ENCODE measurements at regions not wholly inside any gene's neighbourhood (a gene's known extent, or its start where the extent isn't known, plus 50 kb on each side); places are given as distances from the start of the nearest gene placed in this dataset.

DNA sequence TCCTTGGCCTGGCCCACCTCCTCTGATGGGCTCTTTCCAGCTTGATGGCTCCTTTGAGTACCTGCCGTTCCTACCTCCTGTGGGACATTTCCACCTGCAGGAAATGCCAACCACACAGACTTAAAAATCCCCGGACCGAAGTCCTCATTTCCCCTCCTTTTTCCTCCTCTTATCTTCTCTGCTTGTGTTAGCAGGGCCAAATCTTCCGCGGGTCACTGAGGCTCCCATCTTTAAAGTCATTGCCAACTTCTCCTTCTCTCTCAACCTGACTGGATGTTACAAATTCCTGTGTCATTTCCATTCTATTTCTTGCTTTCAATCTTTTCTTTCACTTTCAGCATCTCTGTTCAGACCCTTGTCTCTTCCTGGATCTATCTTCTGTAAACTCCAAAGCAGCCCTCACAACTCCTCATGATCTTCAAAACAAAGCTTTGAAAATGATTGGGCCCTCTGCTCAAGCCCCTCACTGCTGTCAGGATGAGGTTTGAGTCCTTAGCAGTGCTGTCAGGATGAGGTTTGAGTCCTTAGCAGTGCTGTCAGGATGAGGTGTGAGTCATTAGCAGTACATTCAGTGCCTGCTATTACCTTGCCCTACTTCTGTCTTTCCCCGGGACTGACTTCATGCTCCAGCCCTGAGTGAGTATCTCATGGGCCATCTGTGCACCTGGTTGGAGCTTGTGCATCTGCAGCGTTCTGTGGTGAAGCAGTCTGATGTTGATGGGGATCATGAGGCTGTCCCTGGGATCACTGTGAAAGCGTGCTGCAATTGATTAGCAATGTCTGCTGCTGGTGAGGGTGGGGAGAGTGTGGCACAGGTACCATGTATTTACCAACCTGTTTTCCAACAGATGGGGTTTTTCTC is 100.1 kb downstream of the IRF8 start (continued):
- TF ChIP-seq, protein P1, sequence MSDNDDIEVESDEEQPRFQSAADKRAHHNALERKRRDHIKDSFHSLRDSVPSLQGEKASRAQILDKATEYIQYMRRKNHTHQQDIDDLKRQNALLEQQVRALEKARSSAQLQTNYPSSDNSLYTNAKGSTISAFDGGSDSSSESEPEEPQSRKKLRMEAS (IDR thresholded peaks at IDR 0.05; ENCODE audit: low read depth, low read length) = no peak
- no peak for TF ChIP-seq HDAC2 (IDR thresholded peaks at IDR 0.05)
- no peak for TF ChIP-seq MTA3 (IDR thresholded peaks at IDR 0.05; ENCODE audit: borderline replicate concordance, low read length)
- no peak for TF ChIP-seq RAD51 (IDR thresholded peaks at IDR 0.05)
- no peak for TF ChIP-seq NFXL1 (IDR thresholded peaks at IDR 0.05; ENCODE audit: borderline replicate concordance)
- TF ChIP-seq, protein P2, sequence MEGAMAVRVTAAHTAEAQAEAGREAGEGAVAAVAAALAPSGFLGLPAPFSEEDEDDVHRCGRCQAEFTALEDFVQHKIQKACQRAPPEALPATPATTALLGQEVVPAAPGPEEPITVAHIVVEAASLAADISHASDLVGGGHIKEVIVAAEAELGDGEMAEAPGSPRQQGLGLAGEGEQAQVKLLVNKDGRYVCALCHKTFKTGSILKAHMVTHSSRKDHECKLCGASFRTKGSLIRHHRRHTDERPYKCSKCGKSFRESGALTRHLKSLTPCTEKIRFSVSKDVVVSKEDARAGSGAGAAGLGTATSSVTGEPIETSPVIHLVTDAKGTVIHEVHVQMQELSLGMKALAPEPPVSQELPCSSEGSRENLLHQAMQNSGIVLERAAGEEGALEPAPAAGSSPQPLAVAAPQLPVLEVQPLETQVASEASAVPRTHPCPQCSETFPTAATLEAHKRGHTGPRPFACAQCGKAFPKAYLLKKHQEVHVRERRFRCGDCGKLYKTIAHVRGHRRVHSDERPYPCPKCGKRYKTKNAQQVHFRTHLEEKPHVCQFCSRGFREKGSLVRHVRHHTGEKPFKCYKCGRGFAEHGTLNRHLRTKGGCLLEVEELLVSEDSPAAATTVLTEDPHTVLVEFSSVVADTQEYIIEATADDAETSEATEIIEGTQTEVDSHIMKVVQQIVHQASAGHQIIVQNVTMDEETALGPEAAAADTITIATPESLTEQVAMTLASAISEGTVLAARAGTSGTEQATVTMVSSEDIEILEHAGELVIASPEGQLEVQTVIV (IDR thresholded peaks at IDR 0.05; ENCODE audit: borderline replicate concordance, partially characterized antibody) = no peak
- TF ChIP-seq POLR2AphosphoS2 (IDR thresholded peaks at IDR 0.05; ENCODE audit: low read depth, low read length) = no peak
- TF ChIP-seq SMAD5 (IDR thresholded peaks at IDR 0.05; ENCODE audit: low read depth) = no peak
- no peak for TF ChIP-seq MYB (IDR thresholded peaks at IDR 0.05; ENCODE audit: borderline replicate concordance, low read depth, low read length)
- no peak for TF ChIP-seq FOS (IDR thresholded peaks at IDR 0.05; ENCODE audit: borderline replicate concordance, extremely low read depth, insufficient read length)
- TF ChIP-seq GABPA (IDR thresholded peaks at IDR 0.05; ENCODE audit: low read depth) = no peak
- TF ChIP-seq CBX3 (IDR thresholded peaks at IDR 0.05; ENCODE audit: borderline replicate concordance, low read depth) = no peak
- TF ChIP-seq, protein P3, sequence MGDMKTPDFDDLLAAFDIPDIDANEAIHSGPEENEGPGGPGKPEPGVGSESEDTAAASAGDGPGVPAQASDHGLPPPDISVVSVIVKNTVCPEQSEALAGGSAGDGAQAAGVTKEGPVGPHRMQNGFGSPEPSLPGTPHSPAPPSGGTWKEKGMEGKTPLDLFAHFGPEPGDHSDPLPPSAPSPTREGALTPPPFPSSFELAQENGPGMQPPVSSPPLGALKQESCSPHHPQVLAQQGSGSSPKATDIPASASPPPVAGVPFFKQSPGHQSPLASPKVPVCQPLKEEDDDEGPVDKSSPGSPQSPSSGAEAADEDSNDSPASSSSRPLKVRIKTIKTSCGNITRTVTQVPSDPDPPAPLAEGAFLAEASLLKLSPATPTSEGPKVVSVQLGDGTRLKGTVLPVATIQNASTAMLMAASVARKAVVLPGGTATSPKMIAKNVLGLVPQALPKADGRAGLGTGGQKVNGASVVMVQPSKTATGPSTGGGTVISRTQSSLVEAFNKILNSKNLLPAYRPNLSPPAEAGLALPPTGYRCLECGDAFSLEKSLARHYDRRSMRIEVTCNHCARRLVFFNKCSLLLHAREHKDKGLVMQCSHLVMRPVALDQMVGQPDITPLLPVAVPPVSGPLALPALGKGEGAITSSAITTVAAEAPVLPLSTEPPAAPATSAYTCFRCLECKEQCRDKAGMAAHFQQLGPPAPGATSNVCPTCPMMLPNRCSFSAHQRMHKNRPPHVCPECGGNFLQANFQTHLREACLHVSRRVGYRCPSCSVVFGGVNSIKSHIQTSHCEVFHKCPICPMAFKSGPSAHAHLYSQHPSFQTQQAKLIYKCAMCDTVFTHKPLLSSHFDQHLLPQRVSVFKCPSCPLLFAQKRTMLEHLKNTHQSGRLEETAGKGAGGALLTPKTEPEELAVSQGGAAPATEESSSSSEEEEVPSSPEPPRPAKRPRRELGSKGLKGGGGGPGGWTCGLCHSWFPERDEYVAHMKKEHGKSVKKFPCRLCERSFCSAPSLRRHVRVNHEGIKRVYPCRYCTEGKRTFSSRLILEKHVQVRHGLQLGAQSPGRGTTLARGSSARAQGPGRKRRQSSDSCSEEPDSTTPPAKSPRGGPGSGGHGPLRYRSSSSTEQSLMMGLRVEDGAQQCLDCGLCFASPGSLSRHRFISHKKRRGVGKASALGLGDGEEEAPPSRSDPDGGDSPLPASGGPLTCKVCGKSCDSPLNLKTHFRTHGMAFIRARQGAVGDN (IDR thresholded peaks at IDR 0.05) = no peak
- no peak for TF ChIP-seq ZNF622 (IDR thresholded peaks at IDR 0.05)
- no peak for TF ChIP-seq TCF7 (IDR thresholded peaks at IDR 0.05; ENCODE audit: borderline replicate concordance)
- no peak for TF ChIP-seq SIN3A (IDR thresholded peaks at IDR 0.05; ENCODE audit: low read depth, low read length)
- no peak for TF ChIP-seq SMARCA5 (IDR thresholded peaks at IDR 0.05)
- no peak for TF ChIP-seq SP1 (IDR thresholded peaks at IDR 0.05; ENCODE audit: low read depth, low read length)
- no peak for TF ChIP-seq MEF2B (IDR thresholded peaks at IDR 0.05; ENCODE audit: partially characterized antibody, poor library complexity, severe bottlenecking)
- no peak for TF ChIP-seq FOXK2 (IDR thresholded peaks at IDR 0.05)
- no peak for TF ChIP-seq RAD21 (IDR thresholded peaks at IDR 0.05; ENCODE audit: insufficient read depth, low read depth, low read length)
- TF ChIP-seq TAF1 (IDR thresholded peaks at IDR 0.05; ENCODE audit: borderline replicate concordance, low read depth, low read length) = no peak
- TF ChIP-seq BCLAF1 (IDR thresholded peaks at IDR 0.05) = no peak

Data from GM12878 (cell line).